Mesodermal cell (in vitro differentiated cells): ENCODE measurements at regions not wholly inside any gene's neighbourhood (a gene's known extent, or its start where the extent isn't known, plus 50 kb on each side); places are given as distances from the start of the nearest gene placed in this dataset.

Source experiments
- H3K27ac ChIP-seq: 2 replicates; pipeline ENCODE4 v1.7.0; 2013; ENCODE audit warnings: mild to moderate bottlenecking, low read depth, low read length, moderate library complexity; ENCODE audit not compliant: severe bottlenecking
- H3K36me3 ChIP-seq: 2 replicates; pipeline ENCODE4 v1.7.1; 2013; ENCODE audit warnings: mild to moderate bottlenecking, low read length, moderate library complexity; ENCODE audit not compliant: control insufficient read depth, insufficient read depth
- H3K4me1 ChIP-seq: one replicate; pipeline ENCODE4 v1.7.1; 2013; ENCODE audit warnings: mild to moderate bottlenecking, low read length; ENCODE audit not compliant: insufficient read depth, control insufficient read depth, poor library complexity, severe bottlenecking
- H3K4me3 ChIP-seq: 2 replicates; pipeline ENCODE4 v1.7.0; 2013; ENCODE audit warnings: low read length, control low read depth, mild to moderate bottlenecking; ENCODE audit not compliant: insufficient read depth, poor library complexity, severe bottlenecking; ENCODE audit errors: extremely low read depth
- H3K9me3 ChIP-seq: 2 replicates; pipeline ENCODE4 v1.7.1; 2013; ENCODE audit warnings: mild to moderate bottlenecking, low read length, moderate library complexity; ENCODE audit not compliant: control insufficient read depth
- WGBS, 2 experiments: methylation state at CpG; one replicate each; pipeline ENCODE4 v1.1.5; 2013; ENCODE audit warnings: missing lambda C conversion rate in 2 of 2; ENCODE audit not compliant: insufficient coverage in 2 of 2; 5-methylcytosine and 5-hydroxymethylcytosine counted together

DNA sequence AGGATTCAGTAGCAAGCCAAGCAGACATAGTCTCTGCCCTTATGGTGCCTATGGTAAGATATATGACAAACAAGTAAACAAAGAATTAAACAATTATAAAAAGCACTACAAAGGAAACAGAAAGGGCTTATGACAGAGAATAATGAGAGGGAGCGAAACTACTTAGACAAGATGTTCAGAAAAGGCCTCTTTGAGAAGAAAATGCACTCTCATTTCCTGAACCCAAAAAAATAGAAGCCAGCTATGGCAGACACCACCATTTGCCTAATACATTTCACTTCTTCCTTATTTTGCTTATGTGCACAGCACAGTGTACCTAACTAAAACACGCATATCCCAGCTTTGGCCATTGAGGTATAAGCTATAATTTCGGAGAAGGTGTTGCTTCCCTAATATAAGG lies 465.5 kb upstream of the PPP2R3A start:
- no peaks in the 10 kb centered on the region for H3K9me3 ChIP-seq
- H3K4me3 ChIP-seq, result no peak overlapping the region
- H3K4me1 ChIP-seq, result no peaks in the 10 kb centered on the region
- no peaks in the 10 kb centered on the region for H3K36me3 ChIP-seq
- WGBS, 2 experiments, result 93 to 100% methylated on average over 1 to 3 of the region's 3 CpGs
- H3K27ac ChIP-seq, result no peak overlapping the region

DNA sequence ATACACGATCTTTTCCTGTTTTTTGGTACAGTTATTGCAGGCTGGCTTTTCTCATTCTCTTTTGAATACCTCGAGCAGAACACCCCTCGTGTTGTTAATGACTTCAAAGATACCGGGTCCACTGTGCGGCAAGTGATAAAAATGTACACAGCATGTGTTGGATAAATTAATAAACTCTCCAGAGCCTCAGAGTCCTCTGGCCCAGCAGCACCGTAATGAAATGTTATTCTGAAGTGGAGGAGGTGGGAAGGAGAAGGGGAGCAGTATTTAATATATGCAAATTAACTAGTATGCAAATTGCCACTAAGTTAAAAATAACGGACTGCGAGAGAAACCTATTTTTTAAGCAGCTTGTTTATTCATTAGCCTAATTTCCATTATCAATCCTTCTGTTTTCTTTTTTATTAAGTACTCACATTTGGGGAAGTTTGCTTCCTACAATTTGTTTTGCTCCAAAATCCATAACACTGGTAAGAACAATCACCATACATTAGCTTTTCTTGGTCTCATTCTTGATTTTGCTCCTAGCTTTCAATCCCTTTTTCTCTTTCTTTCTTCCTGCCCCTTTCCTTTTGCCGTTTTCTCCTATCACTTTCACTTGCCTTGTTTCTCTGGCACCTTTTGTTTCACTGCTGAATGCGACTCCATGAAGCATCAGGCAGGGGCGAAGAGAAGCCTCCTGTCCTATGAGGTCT lies 462.3 kb upstream of the PPP2R3A start:
- H3K4me3 ChIP-seq, result no peak overlapping the region
- no peaks in the 10 kb centered on the region for H3K4me1 ChIP-seq
- no peaks in the 10 kb centered on the region for H3K36me3 ChIP-seq
- WGBS, 2 experiments, result 57 to 60% methylated on average over 3 to 5 of the region's 11 CpGs
- H3K9me3 ChIP-seq, result no peaks in the 10 kb centered on the region
- no peak overlapping the region for H3K27ac ChIP-seq

DNA sequence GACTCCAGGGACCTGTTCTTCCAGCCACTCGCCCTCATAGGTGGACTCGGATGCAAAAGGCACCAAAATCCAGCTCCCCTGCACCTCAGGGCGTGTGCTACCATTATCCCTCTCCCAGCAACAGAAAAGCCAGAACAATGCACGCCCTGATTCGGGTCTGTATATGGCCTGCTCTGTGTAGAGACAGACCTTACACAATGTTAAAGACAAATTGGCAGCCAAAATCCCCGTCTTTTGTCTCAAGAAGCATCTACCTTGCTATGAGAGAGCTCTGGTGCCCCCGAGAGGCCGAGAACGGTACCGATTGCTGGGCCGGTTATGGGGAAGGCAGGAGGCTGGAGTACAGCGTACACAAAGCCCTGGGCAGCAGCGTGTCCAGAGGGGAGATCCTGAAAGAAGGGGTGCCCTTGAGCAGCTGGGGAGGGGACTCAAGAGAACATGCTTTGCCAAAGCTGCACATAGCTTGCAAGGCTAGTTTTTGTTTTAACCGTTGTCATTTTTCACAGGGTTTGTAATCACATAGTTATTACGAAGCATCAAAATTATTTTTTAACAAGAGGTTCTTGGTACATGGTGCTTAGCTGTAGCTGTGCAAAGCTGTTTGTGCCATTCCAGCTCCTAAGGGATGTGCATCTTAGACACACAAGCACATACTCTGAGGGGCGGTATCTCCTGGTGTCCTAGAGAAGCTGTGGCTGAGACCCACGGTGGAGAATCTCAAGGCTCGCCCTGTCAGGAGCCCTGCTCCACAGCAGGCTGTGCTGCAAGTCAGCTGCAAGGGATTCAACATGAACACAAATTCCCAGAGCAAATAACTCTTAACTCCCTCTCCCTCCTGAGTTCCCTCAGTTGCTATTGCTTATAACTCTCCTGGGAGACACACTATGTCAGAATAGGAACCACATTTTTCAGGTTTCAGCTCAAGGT lies 461.5 kb upstream of the PPP2R3A start:
- H3K4me3 ChIP-seq, result no peak overlapping the region
- H3K4me1 ChIP-seq, result no peaks in the 10 kb centered on the region
- no peak overlapping the region for H3K27ac ChIP-seq
- 23 to 35% methylated on average over 12 to 14 of the region's 18 CpGs for WGBS, 2 experiments
- H3K9me3 ChIP-seq, result no peaks in the 10 kb centered on the region
- H3K36me3 ChIP-seq, result no peaks in the 10 kb centered on the region

DNA sequence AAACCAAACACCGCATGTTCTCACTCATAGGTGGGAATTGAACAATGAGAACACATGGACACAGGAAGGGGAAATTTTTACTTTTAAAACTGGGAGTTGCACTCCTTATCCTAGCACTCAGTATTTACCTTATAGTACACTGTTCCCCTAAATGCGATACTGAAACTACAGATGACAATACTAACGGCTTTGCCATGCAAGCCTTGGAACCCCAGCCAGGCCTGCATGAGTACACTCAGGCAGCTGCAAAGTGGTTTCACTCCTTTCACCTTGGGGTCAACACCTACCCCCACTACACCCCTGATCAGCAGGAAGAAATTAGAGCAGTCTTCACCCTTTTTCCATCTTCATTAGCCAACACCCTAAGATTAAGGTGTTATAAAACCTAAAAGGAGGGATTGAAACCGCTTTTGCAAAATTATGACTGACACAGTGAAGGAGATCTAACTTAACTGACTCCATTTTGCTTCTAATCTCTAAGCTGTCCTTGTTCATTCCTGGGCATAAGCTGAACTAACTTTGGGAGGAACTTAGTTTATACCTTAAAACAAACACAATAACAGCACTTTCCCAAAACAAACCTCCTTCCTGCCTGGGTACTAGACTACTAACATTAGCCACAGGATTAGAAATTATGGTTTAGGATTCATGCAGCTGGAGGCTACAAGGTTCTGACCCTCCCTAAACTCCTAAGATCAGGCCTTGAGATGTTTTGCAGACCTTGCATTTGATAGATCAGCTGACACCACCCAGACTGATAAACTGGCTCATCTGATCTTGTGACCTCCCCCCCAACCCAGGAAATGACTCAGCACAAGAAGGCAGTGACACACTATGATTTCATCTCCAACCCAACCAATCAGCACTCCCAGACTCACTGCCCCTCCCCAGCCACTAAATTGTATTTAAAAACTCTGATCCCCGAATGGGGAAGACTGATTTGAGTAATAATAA lies 452.1 kb upstream of the PPP2R3A start:
- WGBS, 2 experiments, result 70 to 87% methylated on average over 2 to 3 of the region's 5 CpGs
- peak overlapping the region; percentile 97 for H3K27ac ChIP-seq
- H3K36me3 ChIP-seq, result no peaks in the 10 kb centered on the region
- H3K4me1 ChIP-seq, result peaks cover 25% of the 10 kb centered on the region
- H3K4me3 ChIP-seq, result no peak overlapping the region
- no peaks in the 10 kb centered on the region for H3K9me3 ChIP-seq

DNA sequence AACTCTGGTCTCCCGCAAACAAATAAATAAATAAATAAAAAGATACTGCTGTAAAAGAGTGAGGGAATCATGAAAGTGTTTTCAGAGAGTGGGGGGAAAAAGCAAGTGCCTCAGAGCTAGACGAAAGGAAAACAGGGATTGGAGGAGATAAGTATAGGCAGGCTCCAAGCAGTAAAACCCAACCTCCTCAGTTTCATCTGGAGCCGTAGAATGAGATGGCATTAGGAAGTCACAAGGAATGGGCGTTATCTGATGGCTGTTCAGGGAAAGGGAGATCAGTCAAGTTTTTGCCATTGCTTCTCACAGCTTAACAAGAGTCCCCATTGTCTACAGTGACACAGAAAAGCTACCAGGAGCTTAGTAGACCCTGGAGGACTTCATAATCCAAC lies 451.5 kb upstream of the PPP2R3A start:
- peaks cover 25% of the 10 kb centered on the region for H3K4me1 ChIP-seq
- H3K36me3 ChIP-seq, result no peaks in the 10 kb centered on the region
- no peak overlapping the region for H3K4me3 ChIP-seq
- peak overlapping the region; percentile 97 for H3K27ac ChIP-seq
- H3K9me3 ChIP-seq, result no peaks in the 10 kb centered on the region
- WGBS, 2 experiments, result 50 to 57% methylated on average over 1 to 2 of the region's 4 CpGs

DNA sequence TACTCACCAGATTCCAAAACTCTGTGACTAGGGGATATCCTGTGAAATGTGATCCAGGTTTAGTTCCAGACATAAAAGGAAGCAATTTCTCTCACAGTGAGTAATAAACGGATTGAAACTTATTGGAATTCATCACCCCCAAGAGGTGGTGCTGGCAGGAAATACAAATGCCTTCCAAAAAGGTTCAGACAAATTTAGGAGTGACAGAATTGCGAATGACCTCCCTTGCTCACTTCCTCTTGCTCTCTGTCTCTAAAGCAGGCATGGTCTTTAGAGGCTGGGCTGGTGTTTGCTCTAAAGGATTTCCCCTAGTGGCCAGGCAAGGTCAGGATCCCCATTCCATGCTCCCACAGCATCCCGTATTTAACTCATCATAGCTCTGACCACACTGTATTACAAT lies 449.4 kb upstream of the PPP2R3A start:
- Histone ChIP-seq H3K9me3 (no peaks in the 10 kb centered on the region), H3K4me1 (peaks cover 25% of the 10 kb centered on the region), H3K27ac (peak overlapping the region; percentile 20), H3K36me3 (no peaks in the 10 kb centered on the region), H3K4me3 (no peak overlapping the region)
- 60% methylated on average over 1 of the region's 3 CpGs; no CpG with 5 or more reads in 1 of the 2 experiments for WGBS, 2 experiments

DNA sequence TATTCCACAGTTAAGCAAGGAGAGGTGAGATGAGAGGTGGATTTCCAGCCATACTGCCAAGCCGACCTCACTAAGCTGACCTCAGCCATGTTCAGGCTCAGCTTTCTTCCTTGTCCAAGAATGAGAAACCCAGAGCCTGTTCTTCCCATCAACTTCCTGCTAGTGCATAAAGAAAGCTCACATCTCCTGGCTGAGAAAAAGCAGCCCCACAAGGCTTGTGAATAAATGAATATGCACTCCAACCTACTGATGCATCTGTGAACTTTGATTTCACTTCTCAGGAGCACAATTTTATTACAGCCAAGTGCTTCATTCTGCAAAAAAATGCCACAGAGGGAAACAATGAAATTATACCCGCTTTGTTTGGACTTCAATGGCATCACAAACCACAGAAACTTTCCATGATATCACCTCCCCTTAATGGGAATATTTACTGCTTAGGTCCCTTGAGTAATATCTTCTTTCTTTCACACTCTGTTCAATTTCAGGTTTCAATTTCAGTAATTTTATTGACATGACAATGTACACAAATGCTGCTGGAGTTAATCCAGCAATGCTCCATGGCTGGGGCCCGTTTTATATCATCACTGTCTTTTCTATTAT lies 437.0 kb upstream of the PPP2R3A start:
- Histone ChIP-seq H3K27ac (no peak overlapping the region), H3K36me3 (no peaks in the 10 kb centered on the region), H3K4me1 (no peaks in the 10 kb centered on the region), H3K4me3 (no peak overlapping the region), H3K9me3 (peaks cover under 1% of the 10 kb centered on the region)
- 100% methylated on average over 1 of the region's 3 CpGs for WGBS, 2 experiments

DNA sequence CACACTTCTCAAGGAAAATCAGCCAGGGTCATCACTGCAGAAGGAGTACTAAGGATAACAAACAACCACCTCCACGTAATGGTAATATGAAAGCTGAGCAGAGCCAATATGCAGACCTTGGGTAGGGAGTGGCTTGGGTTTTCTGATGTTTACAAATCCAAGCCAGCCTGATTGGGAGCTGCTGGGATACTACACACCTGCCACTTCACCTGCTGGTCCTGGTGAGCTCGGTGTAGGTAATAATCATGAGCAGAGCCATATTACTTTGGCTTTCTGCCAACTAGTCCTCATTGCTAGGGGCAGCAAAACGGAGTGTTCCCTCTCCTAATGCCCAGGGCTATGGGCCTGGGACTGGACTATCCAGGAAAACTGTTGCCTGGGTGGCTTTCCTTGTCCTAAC lies 433.5 kb upstream of the PPP2R3A start:
- H3K9me3 ChIP-seq, result no peaks in the 10 kb centered on the region
- no peak overlapping the region for H3K27ac ChIP-seq
- H3K36me3 ChIP-seq, result no peaks in the 10 kb centered on the region
- 68 to 90% methylated on average over 1 to 2 of the region's 3 CpGs for WGBS, 2 experiments
- H3K4me1 ChIP-seq, result no peaks in the 10 kb centered on the region
- H3K4me3 ChIP-seq, result no peak overlapping the region

DNA sequence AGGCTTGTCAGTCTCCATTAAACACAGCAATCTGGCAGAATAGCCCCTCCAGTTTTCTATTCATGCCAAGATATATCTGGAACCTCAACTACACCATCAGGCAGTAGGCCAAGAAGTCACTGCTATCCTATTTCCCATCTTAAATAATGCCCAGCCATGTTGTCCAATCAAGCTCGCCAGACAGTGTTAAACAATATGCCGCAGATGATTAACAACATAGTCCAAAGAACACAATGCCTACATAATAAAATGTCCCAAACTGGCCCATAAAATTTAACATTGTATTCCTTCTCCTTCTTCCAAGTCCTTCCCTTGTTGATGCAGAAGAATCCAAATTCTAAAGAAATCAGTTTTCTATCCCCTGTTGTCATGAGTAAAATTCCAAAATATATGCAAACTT lies 427.4 kb upstream of the PPP2R3A start:
- Histone ChIP-seq H3K4me1 (no peaks in the 10 kb centered on the region), H3K4me3 (no peak overlapping the region), H3K9me3 (no peaks in the 10 kb centered on the region), H3K27ac (no peak overlapping the region), H3K36me3 (no peaks in the 10 kb centered on the region)
- 88 to 89% methylated on average over 2 of the region's 2 CpGs for WGBS, 2 experiments

DNA sequence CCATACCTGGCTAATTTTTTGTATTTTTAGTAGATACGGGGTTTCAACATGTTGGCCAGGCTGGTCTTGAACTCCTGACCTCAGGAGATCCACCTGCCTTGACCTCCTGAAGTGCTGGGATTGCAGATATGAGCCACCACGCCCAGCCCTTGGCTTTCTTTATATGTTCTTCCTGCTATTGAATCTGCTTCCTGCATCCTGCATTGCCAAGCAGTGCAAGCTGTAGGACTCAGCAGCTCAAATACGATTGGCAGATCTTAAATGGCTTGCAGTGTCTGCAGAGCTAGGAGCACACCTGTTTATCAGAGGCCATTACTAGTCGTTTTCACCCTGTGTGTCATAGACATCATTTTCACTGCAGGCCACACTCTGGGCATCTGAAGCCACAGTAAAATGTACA lies 426.2 kb upstream of the PPP2R3A start:
- WGBS, 2 experiments, result 75 to 95% methylated on average over 3 to 4 of the region's 4 CpGs
- H3K4me1 ChIP-seq, result no peaks in the 10 kb centered on the region
- no peak overlapping the region for H3K4me3 ChIP-seq

More for the DNA sequence above, 426.2 kb upstream of the PPP2R3A start:
- no peak overlapping the region for H3K27ac ChIP-seq
- no peaks in the 10 kb centered on the region for H3K36me3 ChIP-seq
- H3K9me3 ChIP-seq, result no peaks in the 10 kb centered on the region
